SU-DHL-6 (cell line): ENCODE measurements at regions not wholly inside any gene's neighbourhood (a gene's known extent, or its start where the extent isn't known, plus 50 kb on each side); places are given as distances from the start of the nearest gene placed in this dataset.

Experiments used
- EZH2phosphoT487 ChIP-seq: fragments of 200-600 bp; sonication (generic), shearing (Covaris generic); conservative IDR thresholded peaks from 2 replicates; pipeline ENCODE4 v1.6.1; 2018; ENCODE audit warnings: mild to moderate bottlenecking, antibody characterized with exemption, low read length, moderate library complexity, mixed read lengths
- TF ChIP-seq, protein P1 (sequence below): fragments of 200-600 bp; sonication (generic); IDR thresholded peaks from one replicate; pipeline ENCODE4 v1.5.1; 2017; ENCODE audit warnings: antibody characterized with exemption, mild to moderate bottlenecking, low read length, moderate library complexity; ENCODE audit not compliant: insufficient read depth, poor library complexity, severe bottlenecking

DNA sequence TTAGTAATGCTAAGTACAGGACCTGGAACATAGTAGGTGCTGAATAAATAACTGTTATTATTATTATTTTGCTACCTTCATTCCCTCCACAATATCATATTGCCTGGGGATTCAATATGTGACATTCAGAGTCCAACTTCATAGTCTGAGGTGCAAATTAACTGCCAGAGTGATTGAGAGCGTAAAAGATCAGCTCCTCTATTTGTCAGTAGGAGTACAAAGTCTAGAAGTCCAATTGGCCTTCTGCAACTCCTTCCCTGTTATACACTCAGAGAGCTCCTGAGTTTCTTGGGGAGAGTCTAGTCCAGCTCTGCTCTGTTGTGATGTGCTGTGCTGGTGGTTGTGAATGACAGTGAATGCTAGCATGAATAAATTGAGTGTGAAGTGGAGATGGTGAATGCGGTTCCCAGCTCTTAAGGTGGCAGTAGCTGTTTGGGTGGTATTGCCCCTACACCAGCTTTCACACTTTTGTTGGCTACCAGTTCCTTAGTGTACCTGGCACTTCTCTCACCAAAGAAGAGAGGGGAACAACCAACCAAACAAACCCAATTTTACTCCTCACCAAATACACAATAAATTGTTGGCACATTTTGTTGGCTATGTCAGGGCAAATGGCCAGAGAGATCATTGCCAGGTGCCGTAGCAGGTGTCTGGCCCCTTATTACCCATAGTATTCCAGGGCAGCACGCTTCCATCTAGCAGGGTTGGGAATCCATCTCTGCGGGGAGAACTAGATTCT lies 270.1 kb upstream of the TBL1XR1 start:
- TF ChIP-seq, protein P1, sequence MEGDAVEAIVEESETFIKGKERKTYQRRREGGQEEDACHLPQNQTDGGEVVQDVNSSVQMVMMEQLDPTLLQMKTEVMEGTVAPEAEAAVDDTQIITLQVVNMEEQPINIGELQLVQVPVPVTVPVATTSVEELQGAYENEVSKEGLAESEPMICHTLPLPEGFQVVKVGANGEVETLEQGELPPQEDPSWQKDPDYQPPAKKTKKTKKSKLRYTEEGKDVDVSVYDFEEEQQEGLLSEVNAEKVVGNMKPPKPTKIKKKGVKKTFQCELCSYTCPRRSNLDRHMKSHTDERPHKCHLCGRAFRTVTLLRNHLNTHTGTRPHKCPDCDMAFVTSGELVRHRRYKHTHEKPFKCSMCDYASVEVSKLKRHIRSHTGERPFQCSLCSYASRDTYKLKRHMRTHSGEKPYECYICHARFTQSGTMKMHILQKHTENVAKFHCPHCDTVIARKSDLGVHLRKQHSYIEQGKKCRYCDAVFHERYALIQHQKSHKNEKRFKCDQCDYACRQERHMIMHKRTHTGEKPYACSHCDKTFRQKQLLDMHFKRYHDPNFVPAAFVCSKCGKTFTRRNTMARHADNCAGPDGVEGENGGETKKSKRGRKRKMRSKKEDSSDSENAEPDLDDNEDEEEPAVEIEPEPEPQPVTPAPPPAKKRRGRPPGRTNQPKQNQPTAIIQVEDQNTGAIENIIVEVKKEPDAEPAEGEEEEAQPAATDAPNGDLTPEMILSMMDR, result no peak
- TF ChIP-seq EZH2phosphoT487, result no peak
